ENCODE measurements at regions not wholly inside any gene's neighbourhood (a gene's known extent, or its start where the extent isn't known, plus 50 kb on each side); places are given as distances from the start of the nearest gene placed in this dataset.

- no peak for TF ChIP-seq CTCF (conservative IDR thresholded peaks at IDR 0.05; ENCODE audit: control insufficient read depth, insufficient read depth, low read depth, low read length)
- no peak for DNase-seq (ENCODE audit: low read depth)
- no peak overlapping the region for H3K4me3 ChIP-seq (ENCODE audit: control insufficient read depth, low read depth, low read length)
Measured at GRCh38 chr13:30109471-30110135, 197.7 kb downstream of the KATNAL1 start.

- no peak for DNase-seq (ENCODE audit: low read depth)
- no peak for TF ChIP-seq CTCF (conservative IDR thresholded peaks at IDR 0.05; ENCODE audit: control insufficient read depth, insufficient read depth, low read depth, low read length)
- H3K4me3 ChIP-seq (ENCODE audit: control insufficient read depth, low read depth, low read length) = no peak overlapping the region
Measured at GRCh38 chr13:30108913-30109237, 198.5 kb downstream of the KATNAL1 start.

- no peak overlapping the region for H3K4me3 ChIP-seq (ENCODE audit: control insufficient read depth, low read depth, low read length)
- no peak for TF ChIP-seq CTCF (conservative IDR thresholded peaks at IDR 0.05; ENCODE audit: control insufficient read depth, insufficient read depth, low read depth, low read length)
- DNase-seq (ENCODE audit: low read depth) = no peak
Measured at GRCh38 chr13:30108216-30108912, 199.0 kb downstream of the KATNAL1 start.

- no peak for TF ChIP-seq CTCF (conservative IDR thresholded peaks at IDR 0.05; ENCODE audit: control insufficient read depth, insufficient read depth, low read depth, low read length)
- DNase-seq (ENCODE audit: low read depth) = peak; percentile 70
- no peak overlapping the region for H3K4me3 ChIP-seq (ENCODE audit: control insufficient read depth, low read depth, low read length)
Measured at GRCh38 chr13:30107521-30108136, 199.7 kb downstream of the KATNAL1 start.

- DNase-seq (ENCODE audit: low read depth) = no peak
- no peak overlapping the region for H3K4me3 ChIP-seq (ENCODE audit: control insufficient read depth, low read depth, low read length)
- no peak for TF ChIP-seq CTCF (conservative IDR thresholded peaks at IDR 0.05; ENCODE audit: control insufficient read depth, insufficient read depth, low read depth, low read length)
Measured at GRCh38 chr13:30107121-30107520, 200.2 kb downstream of the KATNAL1 start.

- H3K4me3 ChIP-seq (ENCODE audit: control insufficient read depth, low read depth, low read length) = no peak overlapping the region
- DNase-seq (ENCODE audit: low read depth) = no peak
- TF ChIP-seq CTCF (conservative IDR thresholded peaks at IDR 0.05; ENCODE audit: control insufficient read depth, insufficient read depth, low read depth, low read length) = no peak
Measured at GRCh38 chr13:30105381-30105780, 202.0 kb downstream of the KATNAL1 start.
